CD4-positive, alpha-beta T cell treated with Interferon alpha-2 for 1 hour (primary cell): ENCODE measurements at regions not wholly inside any gene's neighbourhood (a gene's known extent, or its start where the extent isn't known, plus 50 kb on each side); places are given as distances from the start of the nearest gene placed in this dataset.
"Not testable (repeated sequence)": the region's sequence is repeated elsewhere in the genome, so short reads cannot be mapped to it uniquely, and the experiment has no call there.

ENCODE experiments used
- DNase-seq, 2 donors: peaks; one replicate each; pipeline ENCODE4 v3.0.0-alpha.2; 2020 to 2022

- DNase-seq: no peak
Observed at GRCh38 chr6:113659762-113660404, 197.3 kb upstream of the MARCKS start.

- DNase-seq: no peak
Observed at GRCh38 chr6:113660819-113661218, 196.3 kb upstream of the MARCKS start.

- no peak for DNase-seq
Observed at GRCh38 chr6:113662093-113662665, 195.0 kb upstream of the MARCKS start.

DNA sequence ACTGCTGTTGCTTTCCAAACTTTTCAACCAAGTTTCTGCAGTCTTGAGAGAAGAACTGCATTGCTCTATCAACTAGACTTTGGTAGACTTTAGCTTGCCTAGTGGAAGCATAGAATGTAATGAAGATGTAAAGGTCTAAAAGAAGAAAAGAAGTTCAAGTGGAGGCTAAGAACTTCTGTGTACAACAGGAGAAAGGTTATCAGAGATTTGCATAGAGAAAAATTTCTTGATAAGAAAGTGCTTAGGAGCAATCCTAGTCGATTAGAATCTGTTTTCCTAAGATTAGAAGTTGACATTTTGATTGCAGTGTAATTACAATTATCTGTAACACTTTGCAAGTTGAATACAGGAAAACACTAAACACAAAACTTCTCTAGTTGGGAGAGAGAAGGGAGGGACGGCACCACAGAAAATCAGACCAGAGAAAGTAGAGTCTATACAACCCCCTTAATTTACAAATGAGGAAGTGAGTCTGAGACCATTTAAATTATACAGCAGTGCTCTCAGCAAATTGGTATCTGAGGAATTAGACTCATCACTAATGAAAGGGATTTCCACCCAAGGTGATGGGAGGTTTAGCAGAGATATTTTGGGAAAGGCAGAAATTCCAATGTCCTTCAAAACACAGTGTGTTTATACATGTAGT lies 194.3 kb upstream of the MARCKS start:
- DNase-seq: no peak

DNA sequence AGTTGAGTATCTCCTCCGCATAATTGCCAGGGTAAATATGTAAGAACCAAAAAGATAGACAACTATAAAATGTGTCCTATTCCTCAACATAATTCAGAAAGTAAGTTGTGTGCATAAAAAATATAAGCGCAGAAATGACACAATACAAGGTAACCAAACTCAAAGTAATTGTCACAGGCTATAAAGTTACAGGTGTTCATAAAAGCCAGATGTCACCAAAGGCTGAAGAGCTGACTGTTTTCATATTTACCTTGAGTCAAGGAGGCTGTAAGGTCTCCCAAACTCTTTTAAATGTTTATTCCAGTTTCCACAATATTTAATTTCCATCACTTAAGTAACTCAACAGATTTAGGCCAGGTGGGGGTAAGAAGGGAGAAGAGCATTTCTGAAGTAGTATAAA lies 192.2 kb upstream of the MARCKS start:
- DNase-seq: no peak

GRCh38 chr6:113668641-113669408 lies 188.3 kb upstream of the MARCKS start:
- DNase-seq: no peak

- DNase-seq: no peak
Observed at GRCh38 chr6:113669606-113670005, 187.5 kb upstream of the MARCKS start.

- no peak for DNase-seq
Observed at GRCh38 chr6:113671421-113671820, 185.7 kb upstream of the MARCKS start.

GRCh38 chr6:113672491-113673149 lies 184.5 kb upstream of the MARCKS start:
- no peak for DNase-seq

DNA sequence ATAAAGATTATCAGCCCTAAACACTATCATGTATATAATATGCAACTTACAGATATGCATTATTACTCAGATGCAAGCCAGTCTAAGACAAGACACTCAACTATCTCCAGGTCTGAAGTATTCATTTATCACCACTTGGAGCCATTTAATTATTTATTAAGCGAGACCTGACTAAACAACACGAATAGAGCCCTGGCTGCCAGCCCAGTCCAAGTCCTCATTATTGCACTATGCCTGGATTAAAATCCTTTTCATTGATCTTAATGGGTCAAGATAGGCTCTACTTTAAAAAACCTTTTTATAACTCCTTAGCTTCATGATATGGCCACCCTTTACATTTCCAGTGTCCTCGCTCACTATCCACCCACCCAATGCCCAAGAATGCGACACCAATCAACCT lies 183.1 kb upstream of the MARCKS start:
- DNase-seq: no peak

DNA sequence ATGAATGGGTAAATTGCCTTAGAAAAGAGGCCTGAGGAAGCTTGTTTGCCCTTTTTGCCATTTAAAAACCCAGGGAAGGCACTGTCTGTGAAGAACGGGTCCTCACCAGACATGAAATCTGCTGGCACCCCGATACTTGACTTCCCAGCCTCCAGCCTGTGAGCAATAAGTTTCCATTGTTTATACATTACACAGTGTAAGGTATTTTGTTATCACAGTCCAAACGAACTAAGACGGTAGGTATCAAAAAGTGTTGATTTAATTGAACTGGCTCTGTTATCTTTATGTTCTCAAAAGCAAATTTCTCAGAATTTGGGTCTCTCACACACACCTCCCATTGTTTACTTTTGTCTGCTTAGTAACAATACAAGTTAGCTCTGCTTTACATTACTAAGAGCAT lies 181.1 kb upstream of the MARCKS start:
- no peak for DNase-seq

- no peak for DNase-seq
Observed at GRCh38 chr6:113676968-113677367, 180.2 kb upstream of the MARCKS start.

DNA sequence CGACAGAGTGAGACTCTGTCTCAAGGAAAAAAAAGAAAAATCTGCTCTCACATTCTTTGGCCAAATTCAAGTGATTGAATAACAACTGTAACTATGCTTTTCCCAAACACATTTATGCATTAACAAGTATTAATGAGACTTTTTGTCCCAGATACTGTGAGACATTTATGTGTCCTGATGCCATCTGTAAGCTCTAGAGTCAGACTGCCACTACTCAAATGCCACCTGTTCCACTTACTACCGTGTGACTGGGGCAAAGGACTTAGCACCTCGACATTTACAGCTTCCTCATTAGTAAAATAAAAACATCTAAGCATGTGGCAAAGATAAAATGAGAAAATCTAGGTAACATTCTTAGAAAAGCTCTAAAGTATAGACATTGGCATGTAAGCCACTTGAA lies 178.1 kb upstream of the MARCKS start:
- no peak for DNase-seq

DNA sequence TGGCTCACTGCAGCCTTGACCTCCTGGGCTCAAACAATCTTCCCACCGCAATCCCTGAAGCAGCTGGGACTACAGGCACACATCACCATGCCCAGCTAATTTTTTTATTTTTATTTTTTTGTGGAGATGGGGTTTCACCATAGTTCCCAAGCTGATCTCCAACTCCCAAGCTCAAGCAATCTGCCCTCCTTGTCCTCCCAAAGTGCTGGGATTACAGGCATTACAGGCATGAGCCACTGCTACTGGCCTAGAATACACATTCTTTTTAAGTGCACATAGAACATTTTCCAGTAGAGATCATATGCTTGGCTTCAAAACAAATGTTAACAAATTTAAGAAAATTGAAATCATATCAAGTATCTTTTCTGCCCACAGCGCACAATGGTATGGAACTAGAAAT lies 176.8 kb upstream of the MARCKS start:
- no peak for DNase-seq

- DNase-seq: no peak
Observed at GRCh38 chr6:113683968-113684367, 173.2 kb upstream of the MARCKS start.

- no peak for DNase-seq
Observed at GRCh38 chr6:113684382-113684901, 172.7 kb upstream of the MARCKS start.

DNA sequence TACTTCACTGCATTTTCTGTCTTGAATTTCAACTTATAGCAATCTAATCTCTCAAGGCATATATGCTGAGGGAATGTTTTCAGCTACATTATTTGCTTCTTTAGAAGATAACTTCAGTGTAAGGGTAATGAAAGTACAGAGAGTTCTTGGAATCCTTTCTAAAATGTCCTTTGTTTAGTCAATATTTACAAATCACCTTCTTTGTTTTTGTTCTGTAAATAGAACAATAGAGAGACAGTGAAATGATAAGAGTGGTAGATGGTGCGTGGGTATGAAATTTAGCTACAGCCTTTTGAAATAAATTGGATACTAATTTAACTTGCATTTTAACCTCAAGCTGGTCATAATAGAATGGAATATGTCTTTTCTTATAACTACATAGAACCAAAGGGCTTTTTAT lies 171.1 kb upstream of the MARCKS start:
- DNase-seq: no peak

- DNase-seq: not testable (repeated sequence)
Observed at GRCh38 chr6:113689620-113690019, 167.5 kb upstream of the MARCKS start.

GRCh38 chr6:113690281-113691259 lies 166.6 kb upstream of the MARCKS start:
- DNase-seq: no peak

- DNase-seq: no peak
Observed at GRCh38 chr6:113691260-113691656, 165.9 kb upstream of the MARCKS start.

GRCh38 chr6:113693851-113694250 lies 163.3 kb upstream of the MARCKS start:
- DNase-seq: no peak
